ENCODE measurements at regions not wholly inside any gene's neighbourhood (a gene's known extent, or its start where the extent isn't known, plus 50 kb on each side); places are given as distances from the start of the nearest gene placed in this dataset.

GRCh38 chr12:91418221-91419090 lies 235.8 kb upstream of the DCN start:
- no peak for DNase-seq

GRCh38 chr12:91417650-91418049 lies 235.0 kb upstream of the DCN start:
- no peak for DNase-seq

GRCh38 chr12:91414636-91415035 lies 232.0 kb upstream of the DCN start:
- DNase-seq: no peak

GRCh38 chr12:91413581-91414546 lies 231.2 kb upstream of the DCN start:
- DNase-seq: no peak

- DNase-seq: no peak
Measured at GRCh38 chr12:91406920-91407341, 224.3 kb upstream of the DCN start.

- DNase-seq: no peak
Measured at GRCh38 chr12:91404441-91404840, 221.8 kb upstream of the DCN start.

- no peak for DNase-seq
Measured at GRCh38 chr12:91401190-91401589, 218.6 kb upstream of the DCN start.

GRCh38 chr12:91400271-91400670 lies 217.7 kb upstream of the DCN start:
- DNase-seq: no peak

GRCh38 chr12:91397866-91398532 lies 215.4 kb upstream of the DCN start:
- DNase-seq: no peak

- DNase-seq: no peak
Measured at GRCh38 chr12:91396293-91396692, 213.7 kb upstream of the DCN start.

GRCh38 chr12:91395628-91396135 lies 213.1 kb upstream of the DCN start:
- no peak for DNase-seq

GRCh38 chr12:91394903-91395302 lies 212.3 kb upstream of the DCN start:
- no peak for DNase-seq

- DNase-seq: no peak
Measured at GRCh38 chr12:91388573-91388972, 206.0 kb upstream of the DCN start.

GRCh38 chr12:91387461-91388134 lies 205.0 kb upstream of the DCN start:
- no peak for DNase-seq

- DNase-seq: no peak
Measured at GRCh38 chr12:91384806-91385205, 202.2 kb upstream of the DCN start.

- no peak for DNase-seq
Measured at GRCh38 chr12:91384366-91384765, 201.7 kb upstream of the DCN start.

GRCh38 chr12:91383099-91383498 lies 200.5 kb upstream of the DCN start:
- no peak for DNase-seq

- peak in 54 of 56 donors; percentile 9 to 95 (median 72) for DNase-seq
Measured at GRCh38 chr12:91382081-91382543, 199.5 kb upstream of the DCN start.

- DNase-seq: peak in 55 of 56 donors; percentile 13 to 90 (median 73)
Measured at GRCh38 chr12:91381309-91381804, 198.7 kb upstream of the DCN start.

GRCh38 chr12:91380631-91381030 lies 198.0 kb upstream of the DCN start:
- no peak for DNase-seq

All from nucleus accumbens (tissue), 56 donors.